ENCODE measurements at regions not wholly inside any gene's neighbourhood (a gene's known extent, or its start where the extent isn't known, plus 50 kb on each side); places are given as distances from the start of the nearest gene placed in this dataset.

GRCh38 chr3:170679190-170679589 lies 93.3 kb upstream of the SLC7A14 start:
- TF ChIP-seq ZC3H10 (CRISPR knock-in tag; IDR thresholded peaks at IDR 0.05) (no peak), ZNF8 (CRISPR knock-in tag; IDR thresholded peaks at IDR 0.05) (no peak), PPARA (CRISPR knock-in tag; IDR thresholded peaks at IDR 0.05; ENCODE audit: borderline replicate concordance) (no peak), ZFP3 (CRISPR knock-in tag; IDR thresholded peaks at IDR 0.05) (no peak), PATZ1 (CRISPR knock-in tag; IDR thresholded peaks at IDR 0.05; ENCODE audit: borderline replicate concordance) (no peak), TOX (CRISPR knock-in tag; IDR thresholded peaks at IDR 0.05; ENCODE audit: borderline replicate concordance) (no peak), BACH2 (CRISPR knock-in tag; IDR thresholded peaks at IDR 0.05; ENCODE audit: borderline replicate concordance) (no peak), ARNTL (CRISPR knock-in tag; IDR thresholded peaks at IDR 0.05; ENCODE audit: borderline replicate concordance, low read depth) (no peak), CSRNP3 (CRISPR knock-in tag; IDR thresholded peaks at IDR 0.05) (no peak), ZNF70 (CRISPR knock-in tag; IDR thresholded peaks at IDR 0.05) (no peak), CREB5 (CRISPR knock-in tag; IDR thresholded peaks at IDR 0.05; ENCODE audit: low read depth) (no peak)

All from SK-N-SH treated with all-trans-retinoic acid at 6 μM for 48 hours (cell line).